Fibroblast of skin of left biceps (primary cell): ENCODE measurements at regions not wholly inside any gene's neighbourhood (a gene's known extent, or its start where the extent isn't known, plus 50 kb on each side); places are given as distances from the start of the nearest gene placed in this dataset.

ENCODE experiments used
- DNase-seq, 2 experiments: peaks; one replicate each; pipeline ENCODE4 v3.0.0-alpha.2; 2013; ENCODE audit warnings: low read depth in 2 of 2

DNA sequence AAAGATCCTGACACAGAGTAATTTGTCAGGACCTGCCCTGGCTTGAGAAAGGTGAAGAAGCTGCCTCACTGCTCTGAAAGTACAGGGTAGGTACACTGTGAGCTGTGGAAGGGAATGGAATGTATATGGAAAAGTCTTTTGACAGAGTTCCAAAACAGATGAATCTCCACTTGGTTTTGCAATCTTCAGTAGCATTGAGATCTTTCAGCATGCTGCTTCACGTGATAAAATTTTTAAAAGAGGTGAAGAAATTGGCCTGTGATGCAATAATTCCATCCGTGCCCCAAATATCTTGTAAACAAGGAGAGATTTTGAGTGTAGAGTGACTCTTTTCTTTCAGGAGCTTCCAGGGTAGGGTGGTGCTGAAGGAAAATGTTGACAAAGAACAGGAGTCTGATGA, 123.1 kb downstream of the OSR1 start:
- peak; percentile 66 to 67 for DNase-seq

DNA sequence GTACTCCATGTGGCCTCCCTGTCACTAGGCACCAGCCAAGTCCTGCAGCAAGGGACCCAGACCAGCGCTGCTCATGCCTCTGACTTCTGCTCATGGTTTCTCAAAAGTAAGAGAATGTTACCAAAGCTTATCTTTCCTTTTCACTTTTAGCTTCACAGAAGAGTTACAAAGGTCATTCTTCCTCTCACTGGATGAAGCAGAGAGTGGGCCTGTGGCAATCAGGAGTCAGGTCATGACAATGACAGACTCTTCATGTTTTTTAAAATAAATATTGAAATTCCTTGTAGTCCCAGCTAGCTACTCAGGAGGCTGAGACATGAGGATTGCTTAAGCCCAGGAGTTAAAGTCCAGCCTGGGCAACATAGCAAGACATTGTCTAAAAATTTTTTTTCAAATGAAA, 126.1 kb downstream of the OSR1 start:
- no peak for DNase-seq

DNA sequence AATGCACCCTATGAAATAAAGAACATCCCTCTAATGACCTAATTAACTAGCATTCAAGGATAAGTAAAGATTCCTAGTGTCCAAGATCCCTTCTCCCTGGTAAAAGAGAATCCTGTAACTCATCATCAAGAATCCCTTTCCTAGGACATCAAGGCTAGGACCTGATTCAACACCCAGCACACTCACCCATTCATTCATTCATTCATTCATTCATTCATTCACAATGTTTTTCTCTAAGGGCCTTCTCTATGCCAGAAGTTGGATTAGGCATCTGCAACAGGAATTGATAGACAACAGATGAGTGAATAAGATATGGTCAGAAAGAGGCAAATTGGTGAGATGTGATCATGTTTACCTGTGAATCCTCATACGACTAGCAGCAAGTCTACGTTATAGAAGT, 126.8 kb downstream of the OSR1 start:
- no peak for DNase-seq

DNA sequence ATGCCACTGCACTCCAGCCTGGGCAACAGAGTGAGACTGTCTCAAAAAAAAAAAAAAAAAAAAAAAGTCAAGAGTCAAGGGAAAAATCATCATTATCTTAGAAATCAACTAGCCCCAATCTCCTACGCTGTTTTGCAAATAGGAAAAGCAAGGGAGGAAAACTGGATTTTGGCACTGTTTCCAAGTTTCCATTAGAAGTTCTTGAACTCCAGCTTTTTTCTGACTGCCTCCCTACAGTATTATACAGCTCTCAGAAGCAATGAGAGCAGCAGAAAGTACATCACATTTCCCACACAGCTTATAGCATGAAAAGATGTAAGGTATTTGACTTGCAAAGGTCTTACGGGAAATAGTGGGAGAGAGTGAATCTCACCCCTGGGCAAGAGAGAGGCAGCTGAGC, 127.8 kb downstream of the OSR1 start:
- DNase-seq = no peak

DNA sequence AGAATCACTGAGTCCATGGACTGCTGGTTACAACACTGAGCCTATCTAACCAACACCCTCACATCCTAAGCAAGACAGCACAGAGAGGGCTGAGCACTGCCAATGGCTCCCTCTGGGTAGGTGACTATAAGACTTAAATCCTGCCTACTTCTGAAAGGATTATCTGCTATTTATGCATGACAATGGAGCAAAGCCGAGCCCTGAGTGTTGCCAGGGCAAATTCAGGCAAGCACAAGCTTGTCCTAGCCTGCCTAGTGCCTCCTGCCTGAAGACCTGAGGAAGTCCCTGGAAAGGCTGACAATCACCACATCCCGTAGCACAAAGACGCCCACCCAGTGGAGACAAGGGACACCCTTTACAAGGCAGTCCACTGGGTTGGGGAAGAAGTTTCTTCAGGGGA, 129.7 kb downstream of the OSR1 start:
- no peak for DNase-seq

DNA sequence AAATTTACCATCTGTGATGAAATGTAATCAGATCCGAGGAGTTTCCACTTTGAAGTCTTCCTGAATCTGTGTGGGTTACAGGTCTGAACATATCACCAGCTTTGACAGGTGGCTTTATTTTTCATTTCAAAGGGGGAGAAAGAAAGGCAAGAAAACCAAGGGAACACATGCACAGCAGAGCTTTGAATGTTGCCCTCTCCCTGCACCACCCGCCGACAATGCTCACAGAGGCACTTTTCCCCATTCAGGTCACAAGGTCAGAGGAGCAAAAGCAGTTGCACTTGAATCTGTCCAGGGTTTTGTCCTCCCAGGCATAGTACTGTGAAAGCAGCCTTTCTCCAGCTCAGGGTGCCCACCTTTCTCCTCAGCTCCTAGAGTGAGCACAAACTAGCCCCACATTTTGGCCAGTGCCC, 130.2 kb downstream of the OSR1 start:
- no peak for DNase-seq

DNA sequence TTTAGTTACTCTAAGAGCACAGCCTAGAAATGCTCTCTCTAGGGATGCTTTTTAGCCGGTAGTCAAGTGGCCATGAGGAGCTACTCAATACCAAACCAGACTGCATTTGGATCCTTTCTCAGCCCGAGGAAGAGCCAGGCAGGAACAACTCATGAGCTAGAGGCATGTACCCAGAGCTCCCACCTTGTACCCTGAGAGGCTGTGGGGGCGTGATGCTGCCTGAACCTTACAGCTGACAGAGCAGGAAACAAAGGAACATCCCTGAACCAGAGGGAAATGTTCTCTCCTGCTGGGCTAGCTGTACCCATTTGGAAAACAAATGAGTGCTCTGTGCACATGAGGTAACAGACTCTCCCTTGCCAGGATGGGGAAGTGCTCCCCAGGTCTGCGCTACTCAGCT, 131.6 kb downstream of the OSR1 start:
- DNase-seq = no peak

DNA sequence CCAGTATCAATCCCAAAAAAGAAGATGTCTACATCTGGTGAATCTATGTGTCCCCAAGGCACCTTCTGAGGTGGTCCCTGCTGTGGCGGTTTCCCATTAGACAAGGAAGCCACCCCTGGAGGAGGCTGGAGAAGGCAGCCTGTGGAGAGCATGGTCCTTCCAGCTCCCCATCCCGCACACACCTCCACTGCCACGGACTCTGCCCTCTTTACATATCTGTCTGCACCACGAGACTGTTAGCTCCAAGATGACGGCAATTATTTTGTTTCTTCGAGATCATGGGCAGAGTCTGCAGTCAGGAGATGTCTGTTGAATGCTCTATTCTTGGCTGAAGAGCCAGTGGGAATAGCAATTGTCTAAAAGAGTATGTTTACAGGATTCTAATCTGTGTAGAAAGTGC, 132.0 kb downstream of the OSR1 start:
- no peak for DNase-seq

DNA sequence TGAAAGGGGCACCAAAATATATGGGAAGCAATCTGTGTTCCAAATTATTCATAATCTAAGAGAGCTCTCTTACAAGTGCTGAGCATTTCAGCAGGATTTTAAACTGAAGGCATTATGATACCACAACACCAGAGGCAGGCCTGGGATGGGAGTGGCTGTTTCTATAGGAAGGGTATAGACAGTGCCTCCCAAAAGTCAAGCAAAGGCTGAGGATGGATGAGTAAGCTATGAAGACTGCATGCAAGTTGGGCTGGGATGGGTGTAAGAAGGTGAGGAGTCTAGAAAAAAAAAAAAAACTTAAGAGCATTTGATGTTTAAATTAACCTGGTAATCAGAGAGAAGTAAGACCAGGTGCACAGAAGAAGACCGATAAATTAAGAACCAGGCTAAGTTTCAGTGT, 132.5 kb downstream of the OSR1 start:
- DNase-seq = no peak

DNA sequence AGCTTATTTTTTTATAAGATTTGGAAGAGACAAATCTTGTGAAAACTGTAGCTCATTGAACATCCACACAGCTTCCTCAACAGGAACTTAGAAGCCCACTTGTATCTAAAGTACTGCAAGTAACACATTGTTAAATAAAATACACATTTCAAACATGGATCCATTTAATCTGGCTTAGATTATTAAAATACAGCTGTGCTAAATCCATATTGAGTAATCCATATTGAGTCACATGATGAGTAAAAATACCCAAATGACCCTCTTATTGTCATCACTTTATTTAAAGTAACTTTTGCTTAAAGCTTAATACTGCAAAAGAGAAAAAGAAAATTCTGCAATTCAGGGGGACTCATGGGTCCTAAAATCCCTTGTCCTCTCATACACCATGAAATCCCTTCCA, 133.3 kb downstream of the OSR1 start:
- DNase-seq = no peak

DNA sequence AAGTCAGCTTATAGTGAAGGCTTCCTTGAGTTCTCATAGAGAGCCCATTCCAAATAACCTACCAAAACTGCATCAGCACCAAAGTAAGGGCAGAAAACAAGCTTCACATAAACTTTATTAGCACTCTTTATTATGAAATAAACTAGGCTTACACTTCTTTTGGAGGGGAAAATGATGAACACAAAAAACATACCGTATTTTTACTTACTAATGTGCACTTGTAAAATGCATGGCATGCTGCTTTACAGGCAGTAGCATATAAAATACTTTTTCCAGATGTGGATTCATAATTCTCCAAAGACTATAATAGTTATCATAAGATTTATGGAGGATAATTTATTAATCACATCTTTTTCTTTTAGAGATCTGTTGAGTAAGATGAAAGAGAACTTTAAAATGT, 133.9 kb downstream of the OSR1 start:
- no peak for DNase-seq

DNA sequence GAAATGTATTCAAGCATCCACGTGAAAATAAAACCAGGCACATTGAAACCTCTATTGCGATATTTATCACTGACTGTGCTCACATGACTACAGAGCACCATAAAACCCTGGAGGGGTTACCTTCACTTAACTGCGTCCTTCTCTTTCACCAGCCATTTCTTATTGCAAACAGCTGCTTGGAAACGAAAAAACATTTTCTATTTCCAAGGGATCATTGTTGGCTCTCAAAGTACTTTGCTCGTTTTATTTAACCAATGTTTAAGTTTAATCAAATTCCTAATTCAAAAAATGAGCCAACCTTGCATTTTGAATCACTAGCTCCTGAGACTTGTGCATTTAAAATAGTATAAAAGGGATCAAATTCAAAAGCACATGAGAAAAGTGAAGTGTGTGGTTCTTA, 134.4 kb downstream of the OSR1 start:
- DNase-seq = no peak

DNA sequence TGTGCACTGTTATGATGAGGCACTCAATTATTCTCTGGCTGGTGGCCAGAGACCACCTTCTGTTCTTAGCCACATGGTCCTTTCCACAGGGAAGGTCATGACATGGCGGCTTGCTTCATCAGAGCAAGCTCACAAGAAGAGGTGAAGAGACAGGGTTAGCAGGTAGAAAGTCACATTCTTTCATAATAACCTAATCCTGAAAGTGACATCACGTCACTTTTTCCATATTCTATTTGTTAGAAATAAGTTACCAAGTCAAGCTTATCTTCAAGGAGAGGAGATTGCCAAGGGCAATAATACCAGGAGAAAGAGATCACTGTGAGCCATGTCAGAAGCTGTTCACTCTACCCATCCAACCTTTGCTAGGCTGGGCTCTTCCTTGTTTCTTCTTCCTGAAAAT, 139.4 kb downstream of the OSR1 start:
- DNase-seq = no peak

DNA sequence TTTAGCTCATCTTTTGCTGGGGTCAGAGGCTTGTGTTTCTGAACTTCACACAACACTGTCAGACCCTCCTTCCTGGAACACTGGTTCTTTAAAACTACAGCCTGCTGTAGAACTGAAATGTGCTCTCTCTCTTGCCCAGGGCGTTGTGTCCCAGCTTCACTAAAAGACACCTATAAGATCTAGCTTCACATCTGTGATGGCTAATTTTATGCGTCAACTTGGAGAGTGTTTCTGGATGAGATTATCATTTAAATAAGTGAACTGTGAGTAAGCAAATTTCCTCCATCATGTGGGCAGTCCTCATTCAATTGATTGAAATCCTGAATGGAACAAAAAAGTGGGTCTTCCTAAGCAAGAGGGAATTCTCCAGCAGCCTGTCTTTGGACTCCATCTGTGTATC, 140.3 kb downstream of the OSR1 start:
- no peak for DNase-seq

DNA sequence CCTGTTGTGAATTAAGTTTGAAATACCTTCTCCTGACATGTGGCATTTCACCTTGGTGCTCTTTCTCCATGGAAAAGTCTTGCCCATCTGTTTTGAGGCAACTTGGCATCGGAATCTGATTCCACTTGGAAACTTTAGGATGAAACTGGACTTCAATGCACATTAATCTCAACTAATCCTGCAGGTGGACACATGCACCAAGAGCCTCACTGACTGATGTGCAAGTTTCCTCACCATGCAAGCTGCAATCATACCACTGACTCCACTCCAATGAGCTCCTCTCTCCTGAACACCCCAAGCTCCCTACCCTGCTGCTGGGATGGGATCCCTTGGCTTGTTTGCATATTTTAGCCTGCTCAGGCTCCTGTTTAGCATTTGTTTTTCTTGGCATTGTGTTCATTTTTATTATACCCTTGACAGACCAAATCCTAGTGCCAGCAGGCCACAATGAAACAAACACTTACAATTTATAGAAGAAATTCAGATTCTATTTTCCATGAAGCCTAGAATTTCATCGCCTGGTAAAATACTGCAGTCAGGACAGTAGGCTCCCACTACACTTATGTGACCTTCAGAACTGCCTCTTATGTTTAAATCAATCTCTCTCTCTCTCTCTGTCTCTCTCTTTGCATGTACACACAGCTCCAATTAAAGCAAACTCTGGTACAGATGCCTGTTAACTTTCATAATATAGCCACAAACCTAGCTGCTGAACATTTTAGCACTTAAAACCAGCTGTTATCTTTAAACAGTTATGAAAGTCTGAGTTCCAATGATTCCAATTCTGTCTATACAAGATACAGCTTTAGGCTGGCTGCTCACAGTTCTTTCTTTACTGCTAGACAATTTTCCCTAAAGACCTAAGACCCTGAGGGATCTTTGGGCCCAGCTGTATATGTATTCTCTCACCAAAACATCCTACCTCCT, 141.5 kb downstream of the OSR1 start:
- no peak for DNase-seq

DNA sequence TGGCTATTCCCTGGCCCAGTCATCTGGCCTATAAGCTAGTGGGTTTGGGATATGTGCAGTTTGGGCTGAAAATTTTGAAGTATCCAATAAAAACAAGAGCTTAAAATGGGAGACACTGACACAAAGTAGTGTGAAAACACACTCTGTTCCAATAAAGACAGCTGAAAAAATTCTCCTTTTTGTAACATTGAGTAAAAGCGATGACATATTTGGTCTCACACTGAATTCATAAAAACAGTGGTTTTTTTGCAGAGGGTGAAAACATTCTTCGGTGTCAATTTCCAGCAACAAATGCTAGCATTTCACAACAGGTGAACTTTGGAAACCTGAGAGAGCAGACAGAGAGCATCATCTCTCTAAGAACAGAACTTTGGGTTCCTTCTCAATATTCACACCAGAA, 142.2 kb downstream of the OSR1 start:
- DNase-seq = no peak

DNA sequence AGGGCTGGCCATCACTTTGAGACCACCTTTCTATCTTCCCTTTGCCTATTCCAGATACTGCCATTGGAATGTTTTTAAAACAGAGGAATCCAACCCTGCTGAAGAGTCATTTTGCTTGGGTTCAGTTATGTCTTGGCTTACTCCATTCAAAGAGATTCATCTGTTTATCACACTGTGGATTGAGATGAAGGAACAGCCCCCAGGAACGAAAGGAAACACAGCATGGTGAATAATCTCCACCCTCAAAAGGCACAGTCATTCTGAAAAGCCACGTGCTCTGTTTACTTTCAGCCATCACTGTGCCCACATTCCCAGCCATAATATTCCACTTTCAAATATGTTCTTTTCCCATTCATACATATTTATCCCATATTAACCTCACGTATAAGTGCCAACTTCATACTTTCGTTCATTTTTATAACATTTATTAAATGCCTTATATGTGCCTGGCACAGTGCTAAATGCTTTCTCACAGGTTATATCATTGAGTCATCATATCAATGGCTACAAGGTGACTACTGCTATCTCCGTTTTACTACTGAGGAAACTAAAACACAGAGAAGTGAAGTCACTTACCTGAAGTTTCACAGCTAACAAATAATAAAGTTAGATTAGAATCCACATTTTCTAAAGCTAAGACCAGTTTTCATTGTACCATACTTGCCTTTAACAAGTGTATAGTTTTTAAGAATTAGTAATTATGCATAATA, 143.6 kb downstream of the OSR1 start:
- DNase-seq = no peak

DNA sequence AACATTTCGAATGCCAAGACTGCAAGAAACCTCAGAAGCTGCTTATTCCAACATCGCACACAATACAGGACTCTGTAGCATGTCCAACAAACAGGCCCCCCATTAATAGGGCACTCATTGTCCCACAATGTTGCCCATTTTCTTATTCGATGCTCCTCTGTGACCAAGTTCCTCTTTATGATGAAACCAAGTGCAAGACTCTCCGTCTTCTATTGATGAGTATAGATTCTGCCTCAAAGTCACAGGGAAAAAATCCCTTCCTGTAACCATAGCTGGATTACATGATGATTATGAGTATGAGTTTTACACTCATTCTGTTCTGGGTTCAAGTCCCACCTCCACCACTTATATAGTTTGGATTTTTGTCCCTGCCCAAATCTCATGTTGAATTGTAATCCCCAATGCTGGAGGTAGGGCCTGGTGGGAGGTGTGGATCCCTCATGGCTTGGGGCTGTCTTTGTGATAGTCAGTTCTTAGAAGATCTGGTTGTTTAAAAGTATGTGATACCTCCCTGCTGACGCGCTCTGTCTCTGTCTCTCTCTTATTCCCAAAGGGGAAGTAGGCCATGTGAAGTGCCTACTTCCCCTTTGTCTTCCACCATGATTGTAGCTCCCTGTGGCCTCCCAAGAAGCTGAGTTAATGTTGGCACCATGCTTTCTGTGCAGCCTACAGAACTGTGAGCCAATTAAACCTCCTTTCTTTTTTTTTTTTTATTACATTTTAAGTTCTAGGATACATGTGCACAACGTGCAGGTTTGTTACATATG, 148.7 kb downstream of the OSR1 start:
- DNase-seq = no peak

DNA sequence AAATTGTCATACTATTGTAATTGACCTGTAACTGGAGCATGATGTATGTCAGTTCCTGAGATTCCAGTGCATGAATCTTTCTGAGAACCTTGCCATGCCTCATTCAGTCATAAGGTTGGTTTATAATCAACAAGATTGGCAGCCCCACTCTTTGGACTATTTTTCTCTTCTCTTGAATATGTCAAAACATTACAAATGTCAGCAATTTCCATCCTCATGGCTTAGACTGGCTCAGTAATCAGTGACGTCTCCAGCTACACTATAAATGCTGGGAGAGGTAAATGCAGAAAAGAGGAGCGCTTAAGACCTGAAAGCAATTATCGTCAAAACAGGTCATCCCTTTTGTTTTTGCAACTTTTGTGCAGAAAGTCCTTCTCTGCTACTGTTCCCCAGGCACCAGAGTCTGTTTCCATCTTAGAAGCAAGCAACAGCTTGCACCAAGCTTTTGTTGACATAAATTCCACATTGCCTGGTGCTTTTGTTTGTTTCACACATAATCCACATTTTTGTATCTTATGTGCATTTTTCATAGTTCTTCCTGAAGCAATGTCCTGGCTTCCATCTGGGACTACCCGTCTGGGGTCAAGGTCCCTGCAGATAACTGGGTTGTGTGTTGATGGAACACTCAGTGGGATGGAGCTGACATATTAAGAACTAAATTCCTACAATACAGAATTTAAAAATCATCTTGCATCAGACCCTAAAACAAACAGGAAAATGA, 149.8 kb downstream of the OSR1 start:
- no peak for DNase-seq

DNA sequence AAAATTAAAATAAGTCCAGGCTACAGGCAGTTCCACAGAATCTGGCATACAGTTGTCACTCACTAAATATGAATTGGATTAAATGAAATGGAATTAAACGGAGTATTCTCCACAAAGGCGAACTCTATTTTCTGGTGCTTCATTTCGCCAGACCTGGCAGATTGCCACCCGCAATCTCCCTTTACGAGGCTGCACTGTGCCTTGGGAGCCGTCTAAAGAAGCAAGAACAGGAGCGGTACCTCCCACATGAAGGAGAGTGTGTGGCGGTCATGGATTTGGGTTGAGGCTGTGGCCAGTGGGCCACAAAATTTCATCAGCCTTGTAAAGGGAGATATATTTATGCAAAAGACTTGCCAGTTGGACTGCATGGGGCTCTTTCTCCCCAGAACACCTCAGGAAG, 151.0 kb downstream of the OSR1 start:
- no peak for DNase-seq

DNA sequence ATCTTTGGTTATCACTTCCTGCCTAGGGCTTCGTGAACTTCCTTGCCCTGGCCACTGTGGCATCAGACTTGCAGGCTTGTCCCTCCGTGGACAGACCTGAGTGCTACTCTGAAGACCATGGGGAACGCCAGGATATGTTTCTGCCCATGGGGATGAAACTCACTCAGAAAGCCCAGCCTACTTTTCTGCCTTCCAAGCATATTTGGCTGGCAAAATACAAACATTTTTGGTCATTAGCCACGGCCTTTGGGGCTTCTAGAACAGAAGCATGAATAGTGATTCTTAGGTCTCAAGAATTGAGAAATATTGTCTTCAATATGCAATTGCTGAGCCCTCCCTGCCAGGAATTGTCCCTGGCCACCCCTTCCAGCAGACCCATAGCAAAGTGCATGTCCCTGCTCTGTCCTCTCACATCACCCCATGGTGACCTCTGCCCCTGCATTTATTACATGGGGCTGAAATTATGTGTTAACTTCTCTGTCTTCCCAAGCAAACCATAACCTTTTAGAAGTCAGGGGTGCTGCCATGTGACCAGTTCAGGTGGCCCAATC, 152.4 kb downstream of the OSR1 start:
- DNase-seq = no peak

DNA sequence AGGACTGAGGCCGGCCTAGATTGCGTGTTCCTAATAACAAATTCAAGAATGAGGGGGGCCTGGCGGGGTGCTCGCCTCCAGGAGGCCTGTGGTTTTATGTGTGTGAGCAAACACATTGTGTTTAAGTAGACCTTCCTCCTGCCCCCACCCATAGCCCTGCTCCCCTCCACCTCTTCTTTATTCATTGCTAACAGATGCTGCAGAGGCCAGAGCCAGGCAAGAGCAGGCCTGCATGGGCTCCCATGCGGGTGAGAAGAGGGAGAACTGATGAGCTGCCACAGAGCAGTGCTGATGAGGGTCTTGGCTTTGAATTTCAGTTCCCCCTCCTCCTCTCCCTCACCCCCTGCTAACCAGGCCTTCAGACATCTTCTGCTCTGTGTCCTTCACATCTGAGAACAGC, 154.6 kb downstream of the OSR1 start:
- peak in 1 of 2 experiments; percentile 33 for DNase-seq
